HG02840 (cell line): ENCODE measurements at regions not wholly inside any gene's neighbourhood (a gene's known extent, or its start where the extent isn't known, plus 50 kb on each side); places are given as distances from the start of the nearest gene placed in this dataset.

Experiments
- ATAC-seq: cut with Tn5 transposase; IDR thresholded peaks from one replicate; pipeline ENCODE4 v1.9.1; 2021; ENCODE audit warnings: mild to moderate bottlenecking, moderate library complexity, moderate number of reproducible peaks; ENCODE audit not compliant: unreplicated experiment, low FRiP score

DNA sequence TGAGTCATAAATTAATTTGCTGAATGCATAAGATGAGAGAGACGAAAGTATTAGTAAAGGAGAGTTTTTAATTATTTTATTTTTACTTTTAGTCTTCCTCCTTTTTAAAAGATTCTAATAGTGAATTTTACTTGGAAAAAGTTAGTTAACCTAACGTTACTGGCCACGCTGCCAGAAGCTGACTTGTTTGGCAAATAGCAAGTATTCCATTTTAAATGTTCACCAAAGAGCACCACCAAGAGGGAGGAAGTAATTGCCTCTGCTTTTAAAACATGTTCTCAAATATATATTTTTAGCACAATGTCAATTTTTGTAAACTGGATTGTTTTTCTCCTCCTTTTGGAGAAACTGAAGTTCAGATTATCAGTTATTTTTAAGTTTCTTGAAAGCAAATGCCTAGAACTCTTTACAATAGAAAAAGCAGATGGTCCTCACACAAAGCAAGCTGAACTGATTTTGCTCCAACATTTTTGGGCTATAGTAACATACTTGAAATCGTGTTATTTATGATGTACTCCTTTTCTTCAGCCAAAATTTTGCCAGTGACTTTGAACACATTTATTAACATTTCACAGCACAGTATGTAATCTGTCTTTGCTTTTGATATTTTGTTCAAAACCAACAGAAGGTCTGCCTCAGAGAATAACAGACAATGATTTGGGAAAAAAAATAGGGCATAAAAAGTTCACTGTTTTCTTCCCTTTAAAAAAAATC, 1311.0 kb upstream of the FAM98A start:
- no peak for ATAC-seq

DNA sequence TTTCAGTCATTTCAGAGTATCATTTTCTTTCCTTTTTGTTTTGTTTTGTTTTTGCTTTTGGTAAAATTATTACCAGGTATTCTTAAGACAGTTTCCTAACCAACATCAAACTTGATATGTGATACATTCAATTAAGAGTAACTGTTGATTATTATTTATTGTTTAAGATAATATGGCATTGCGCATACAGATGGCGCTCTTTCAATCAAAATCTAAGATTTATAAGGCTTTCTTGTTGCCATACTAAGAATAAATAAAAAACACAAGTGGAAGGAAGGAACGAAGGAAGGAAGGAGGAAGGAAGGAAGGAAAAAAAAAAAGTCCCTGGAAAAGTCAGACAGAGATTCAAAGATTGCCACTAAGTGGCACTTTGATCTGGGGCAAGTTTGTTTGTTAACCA, 1308.7 kb upstream of the FAM98A start:
- ATAC-seq, result no peak

DNA sequence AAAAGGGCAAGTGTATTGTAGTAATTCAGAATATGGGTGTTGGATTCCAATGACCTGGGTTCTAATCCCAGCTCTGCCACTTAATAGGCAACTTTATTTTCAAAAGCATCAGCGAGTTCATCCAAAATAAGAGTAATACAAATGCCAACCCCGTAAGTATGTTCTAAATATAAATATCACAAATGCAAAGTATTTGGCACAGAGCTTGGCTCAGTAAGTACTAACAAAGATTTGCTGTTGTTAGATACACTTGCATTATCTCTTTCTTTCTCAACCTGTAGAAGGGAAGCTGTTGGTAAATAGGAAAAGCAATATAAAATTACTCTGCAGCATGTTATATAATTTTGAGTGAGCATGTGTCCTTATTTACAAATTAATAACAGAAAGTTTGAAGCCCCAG, 1302.6 kb upstream of the FAM98A start:
- ATAC-seq, result no peak

DNA sequence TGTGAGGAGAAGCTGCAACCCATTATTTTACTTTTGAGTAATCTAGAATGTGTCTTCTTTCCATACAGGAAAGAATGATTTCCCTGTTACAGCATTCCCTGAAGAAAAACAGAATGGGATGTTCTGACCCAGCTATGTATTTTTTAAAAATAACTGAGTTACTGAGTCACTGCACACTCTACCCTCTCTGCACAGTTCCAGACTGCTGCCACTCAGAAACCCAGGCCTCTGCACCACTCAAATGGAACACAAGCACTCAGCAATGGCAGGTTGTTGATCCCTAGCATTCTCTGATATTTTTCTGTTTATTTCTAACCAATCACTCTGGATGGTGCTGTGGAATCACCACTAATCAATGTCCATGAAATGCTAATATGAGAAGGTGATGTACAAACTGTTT, 1300.0 kb upstream of the FAM98A start:
- no peak for ATAC-seq

DNA sequence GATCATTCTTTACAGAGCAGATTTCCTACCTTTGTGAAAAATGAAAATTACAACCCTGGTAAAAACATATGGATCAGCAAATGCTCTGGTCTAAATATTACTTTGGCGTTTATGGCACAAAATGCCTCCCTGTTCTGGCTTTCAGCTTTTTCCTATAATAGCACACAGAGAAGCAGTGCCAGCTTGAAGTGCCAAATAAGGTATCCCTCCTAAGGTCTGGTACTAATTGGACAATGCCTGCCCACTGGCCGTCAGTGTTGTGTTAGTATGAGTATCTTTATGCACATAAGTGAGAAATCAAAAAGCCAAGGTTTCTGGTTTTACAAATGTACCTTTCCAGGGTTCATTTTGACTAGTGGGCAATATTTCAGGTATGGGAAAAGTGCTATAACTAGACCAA, 1293.7 kb upstream of the FAM98A start:
- ATAC-seq, result no peak

DNA sequence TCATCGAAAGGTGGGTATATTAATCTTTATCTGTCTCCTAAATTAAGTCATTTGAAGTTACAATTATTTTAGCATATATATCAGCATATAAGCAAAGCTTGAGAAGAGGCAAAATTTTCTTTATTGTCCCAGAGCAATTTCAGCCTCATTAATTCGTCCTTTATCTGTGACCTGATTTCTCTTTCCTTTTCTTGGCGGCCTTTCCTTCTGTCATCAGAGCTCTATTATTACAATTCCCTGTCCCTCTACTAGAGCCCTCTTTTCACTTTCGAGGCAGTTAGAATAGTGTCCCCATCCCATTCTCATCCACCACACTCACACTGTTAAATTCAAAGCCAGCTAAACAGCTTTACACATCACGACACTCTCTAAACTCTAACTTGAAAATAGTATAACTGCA, 1293.2 kb upstream of the FAM98A start:
- no peak for ATAC-seq

DNA sequence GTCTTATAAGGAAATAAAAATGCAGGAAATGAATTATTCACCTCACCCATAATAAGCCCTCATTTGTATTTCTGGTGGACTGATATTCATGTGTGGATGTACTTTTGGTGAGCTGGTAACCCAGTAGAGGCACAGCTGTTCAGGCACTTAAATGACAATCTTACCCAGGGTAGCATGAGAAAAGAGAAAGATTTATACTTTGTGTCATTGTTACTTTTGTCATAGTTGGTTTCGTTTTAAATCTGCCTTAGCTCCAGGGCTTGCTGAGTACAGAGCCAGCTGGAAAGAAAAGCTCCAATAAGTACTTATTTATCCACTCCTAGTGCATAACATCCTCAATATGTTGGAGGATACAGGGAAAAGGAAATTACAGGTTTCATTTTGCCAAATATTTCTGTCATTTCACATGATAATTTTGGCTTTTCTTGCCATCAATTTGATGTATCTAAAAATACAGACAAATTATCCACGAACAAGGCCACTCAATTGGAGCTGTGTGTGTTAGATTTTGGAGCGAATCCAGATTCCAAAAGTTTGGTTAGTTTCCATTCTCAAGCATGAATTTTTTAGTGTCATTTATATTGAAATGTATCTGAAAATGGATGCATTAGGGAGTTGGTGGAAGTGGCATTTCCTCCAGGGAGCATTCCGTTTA, 1276.1 kb upstream of the FAM98A start:
- no peak for ATAC-seq

DNA sequence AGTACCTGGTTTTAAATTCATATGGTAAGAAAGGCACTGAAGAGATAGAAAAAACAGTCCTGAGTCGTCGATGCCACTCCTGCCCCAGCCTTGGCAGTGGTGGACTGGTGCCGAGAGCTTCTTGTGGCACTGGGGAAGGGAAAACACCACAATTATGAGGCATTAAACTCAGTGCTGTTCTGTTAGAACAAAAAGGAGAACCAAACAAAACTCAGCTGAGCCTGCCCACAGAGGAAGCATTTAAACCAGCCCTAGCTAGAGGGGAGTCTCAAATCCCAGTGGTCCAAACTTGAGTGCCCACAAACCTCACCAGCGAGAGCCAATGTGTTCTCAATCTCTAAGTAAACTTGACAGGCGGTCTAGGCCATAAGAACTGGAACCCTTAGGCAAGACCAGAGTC, 1254.5 kb upstream of the FAM98A start:
- no peak for ATAC-seq

DNA sequence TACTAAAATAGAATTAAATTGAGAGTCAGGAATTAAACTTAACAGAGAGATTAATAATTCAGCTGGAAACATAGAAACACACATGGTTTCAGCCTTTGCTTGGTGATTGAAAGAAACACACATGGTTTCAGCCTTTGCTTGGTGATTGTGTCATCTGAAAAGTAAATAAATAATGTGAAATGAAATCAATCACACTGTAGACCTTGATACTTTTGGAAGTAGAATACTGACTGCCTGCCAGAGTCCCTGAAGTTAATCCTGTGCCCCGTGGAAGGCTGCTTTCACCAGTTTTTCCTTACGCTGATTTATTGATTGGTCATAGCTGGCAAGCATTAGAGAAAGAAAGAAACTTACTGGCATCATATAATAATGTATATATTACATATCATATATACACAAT, 1252.7 kb upstream of the FAM98A start:
- ATAC-seq, result no peak

DNA sequence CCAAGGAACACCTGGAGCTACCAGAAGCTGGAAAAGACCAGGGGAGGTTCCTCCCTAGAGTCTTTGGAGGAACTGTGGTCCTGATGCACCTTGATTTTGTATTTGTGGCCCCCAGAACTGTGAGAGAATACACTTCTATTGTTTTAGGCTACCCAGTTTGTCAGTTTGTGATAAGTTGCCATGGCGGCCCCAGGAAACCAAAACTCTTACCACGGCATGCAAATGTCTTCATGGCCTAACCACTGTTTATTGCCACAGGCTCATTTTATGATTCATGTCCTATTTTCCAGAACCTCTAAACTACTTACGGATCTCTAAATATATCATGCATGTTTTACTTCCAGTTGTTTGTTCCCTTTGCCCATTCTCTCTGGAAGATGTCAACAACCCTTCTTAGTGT, 1250.7 kb upstream of the FAM98A start:
- ATAC-seq, result no peak

DNA sequence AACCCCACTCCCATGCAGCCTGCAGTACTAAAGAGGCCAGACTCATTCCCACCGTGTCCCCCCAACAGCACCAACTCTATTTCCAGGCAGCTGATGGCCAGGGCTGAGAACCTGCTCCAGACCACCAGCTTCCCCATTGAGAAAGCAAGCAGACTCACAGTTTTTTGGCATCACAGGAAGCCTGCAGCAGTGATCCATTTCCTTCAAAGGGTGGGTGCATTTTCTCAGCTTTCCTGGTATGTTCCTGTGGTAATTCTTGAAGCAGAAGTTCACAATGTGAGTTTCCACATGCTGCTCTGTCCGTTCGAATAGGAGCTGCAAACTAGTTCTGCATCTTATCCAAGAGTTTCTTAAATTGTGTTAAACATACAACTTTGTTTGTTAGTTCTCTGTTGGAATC, 1249.6 kb upstream of the FAM98A start:
- ATAC-seq, result no peak

DNA sequence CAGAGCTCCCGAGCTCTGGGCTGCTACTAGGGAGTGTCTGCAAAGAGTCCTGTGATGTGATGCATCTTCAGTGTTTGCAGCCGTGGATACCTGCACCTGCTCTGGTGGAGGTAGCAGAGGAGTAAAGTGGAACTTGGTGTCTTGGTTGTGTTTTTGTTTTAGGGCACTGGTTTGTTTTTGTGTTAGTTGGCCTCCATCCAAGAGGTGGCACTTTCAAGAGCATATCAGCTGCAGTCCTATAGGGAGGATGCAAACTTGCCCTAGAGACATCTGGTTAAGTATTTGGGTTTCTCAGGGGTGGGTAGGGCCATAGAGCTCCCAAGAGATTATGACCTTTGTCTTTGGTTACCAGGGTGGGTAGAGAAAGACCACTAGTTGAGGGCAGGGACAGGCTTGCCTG, 1249.0 kb upstream of the FAM98A start:
- ATAC-seq, result no peak

DNA sequence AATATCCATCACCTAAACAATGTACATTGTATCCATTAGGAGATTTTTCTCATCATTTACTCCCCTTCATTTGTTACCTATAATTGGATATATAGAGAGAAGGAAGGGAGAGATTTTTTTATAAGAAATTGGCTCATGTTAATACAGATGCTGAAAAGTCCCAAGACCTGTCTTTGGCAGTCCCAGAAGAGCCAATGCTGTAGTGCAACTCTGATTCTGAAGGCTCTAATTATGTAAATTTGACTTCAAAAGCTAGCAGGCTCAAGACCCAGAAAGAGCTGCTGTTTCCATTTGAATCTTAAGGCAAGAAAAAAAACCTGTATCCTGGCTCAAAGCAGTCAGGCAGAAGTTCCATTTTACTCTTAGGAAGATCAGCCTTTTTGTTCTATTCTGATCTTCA, 1245.5 kb upstream of the FAM98A start:
- no peak for ATAC-seq

DNA sequence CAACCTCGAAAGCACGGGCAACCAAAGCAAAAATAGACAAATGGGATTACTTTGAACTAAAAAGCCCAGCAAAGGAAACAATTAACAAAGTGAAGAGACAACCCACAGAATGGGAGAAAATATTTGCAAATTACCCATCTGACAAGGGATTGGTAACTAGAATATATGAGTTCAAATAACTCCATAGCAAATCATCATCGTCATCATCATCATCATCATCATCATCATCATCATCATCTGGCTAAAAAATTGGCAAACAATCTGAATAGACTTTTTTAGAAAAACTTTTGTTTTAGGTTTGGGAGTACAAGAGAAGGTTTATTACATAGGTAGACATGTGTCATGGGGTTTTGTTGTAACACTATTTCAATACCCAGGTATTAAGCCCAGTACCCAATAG, 1239.3 kb upstream of the FAM98A start:
- no peak for ATAC-seq

DNA sequence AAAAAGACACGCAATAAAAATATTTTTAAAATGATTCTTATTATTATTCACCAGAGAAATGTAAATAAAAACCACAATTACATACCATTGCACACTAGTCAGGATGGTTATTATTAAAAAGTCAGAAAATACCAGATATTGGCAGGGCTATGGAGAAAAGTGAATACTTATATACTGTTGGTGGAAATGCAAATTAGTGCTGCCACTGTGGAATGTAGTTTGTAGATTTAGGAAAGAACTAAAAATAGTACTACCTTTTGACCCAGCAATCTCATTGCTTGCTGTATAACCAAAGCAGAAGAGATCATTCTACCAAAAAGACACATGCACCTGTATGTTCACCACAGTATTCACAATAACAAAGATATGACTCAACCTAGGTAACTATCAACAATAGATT, 1237.3 kb upstream of the FAM98A start:
- ATAC-seq, result no peak

DNA sequence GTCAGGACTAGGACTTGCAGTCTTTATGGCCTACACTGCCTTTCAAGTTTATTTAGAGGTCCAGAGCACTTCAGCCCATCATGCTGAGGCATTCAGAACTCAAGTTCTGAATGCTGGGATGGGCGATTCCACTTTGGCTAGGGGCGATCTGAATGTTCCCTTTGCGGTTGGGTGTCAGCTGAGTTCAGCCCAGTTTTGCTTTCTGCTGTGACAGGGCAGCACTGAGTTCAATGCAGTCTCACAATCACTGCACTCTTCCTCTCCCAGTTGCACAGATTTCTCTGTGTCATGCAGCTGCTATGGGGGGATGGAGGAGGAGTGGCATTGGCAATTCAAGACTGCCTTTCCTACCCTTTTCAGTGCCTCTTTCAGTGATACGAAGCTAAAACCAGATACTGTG, 1232.0 kb upstream of the FAM98A start:
- ATAC-seq, result no peak

DNA sequence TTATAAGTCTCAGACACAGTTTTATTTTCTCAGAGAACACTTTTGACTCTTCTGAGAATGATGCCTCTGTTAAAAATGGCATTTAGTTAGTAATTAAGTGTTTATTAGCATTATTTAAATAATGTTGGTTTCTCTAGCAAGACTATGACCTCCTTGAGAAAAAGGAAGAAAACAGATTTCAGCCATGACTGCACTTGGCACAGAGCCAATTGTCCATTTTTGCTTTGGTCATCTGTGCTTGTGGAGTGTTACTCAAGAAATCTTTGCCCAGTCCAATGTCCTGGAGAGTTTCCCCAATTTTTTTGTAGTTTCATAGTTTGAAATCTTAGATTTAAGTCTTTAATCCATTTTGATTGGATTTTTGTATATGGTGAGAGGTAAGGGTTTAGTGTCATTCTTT, 1229.4 kb upstream of the FAM98A start:
- no peak for ATAC-seq

DNA sequence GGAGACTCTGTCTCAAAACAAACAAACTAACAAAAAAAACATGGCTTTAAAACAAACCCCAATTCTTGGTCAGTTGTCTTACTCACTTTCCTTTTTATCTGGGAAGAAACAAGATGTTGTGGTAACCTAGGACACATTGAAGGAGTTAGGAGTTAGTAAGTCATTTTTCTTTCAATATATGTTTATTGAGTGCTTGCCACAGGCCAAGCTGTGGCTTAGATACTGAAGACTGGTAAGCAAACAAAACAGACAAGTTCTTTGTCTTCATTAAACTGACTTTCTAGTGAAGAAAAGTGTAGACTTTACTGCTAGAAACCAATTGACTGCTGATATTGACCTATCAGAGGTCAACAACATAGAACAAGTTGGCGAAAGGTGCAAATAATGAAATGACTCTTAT, 1228.3 kb upstream of the FAM98A start:
- no peak for ATAC-seq

DNA sequence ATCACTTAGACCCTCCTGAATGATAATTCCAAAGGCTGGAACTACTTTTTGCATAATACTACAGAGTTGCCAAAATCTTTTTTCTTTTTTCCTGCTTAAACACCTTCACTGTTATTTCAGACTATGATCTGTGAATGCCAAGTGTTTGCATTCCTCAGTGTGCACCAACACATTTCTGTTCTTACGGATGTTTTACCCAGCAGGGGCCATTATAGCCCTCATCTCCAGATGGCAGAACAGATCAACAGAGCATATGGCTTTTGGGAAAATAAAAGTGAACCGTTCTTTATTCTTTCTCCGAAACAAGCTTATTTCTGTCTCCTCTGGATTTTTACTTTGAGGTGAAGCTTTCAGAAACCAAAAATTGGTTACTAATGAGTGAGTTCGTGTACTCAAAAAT, 1226.6 kb upstream of the FAM98A start:
- ATAC-seq, result no peak

DNA sequence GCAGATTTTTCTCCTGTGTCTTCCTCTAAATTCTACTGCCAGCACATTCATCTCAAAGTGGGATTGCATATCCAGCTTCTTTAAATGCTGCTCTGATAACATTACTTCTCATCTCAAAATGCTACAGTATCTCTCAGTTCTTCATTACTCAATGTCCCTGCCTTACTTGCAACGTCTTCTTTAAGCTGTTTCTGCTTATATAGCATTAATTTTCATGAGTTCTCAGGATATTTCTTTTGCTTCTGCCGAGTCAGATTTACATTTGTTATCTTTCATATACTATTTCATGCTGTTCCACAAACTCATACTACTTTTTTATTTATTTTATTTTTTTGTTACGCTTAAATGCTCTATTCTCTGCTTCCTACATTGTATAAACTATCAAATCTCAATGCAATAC, 1223.5 kb upstream of the FAM98A start:
- ATAC-seq, result no peak

DNA sequence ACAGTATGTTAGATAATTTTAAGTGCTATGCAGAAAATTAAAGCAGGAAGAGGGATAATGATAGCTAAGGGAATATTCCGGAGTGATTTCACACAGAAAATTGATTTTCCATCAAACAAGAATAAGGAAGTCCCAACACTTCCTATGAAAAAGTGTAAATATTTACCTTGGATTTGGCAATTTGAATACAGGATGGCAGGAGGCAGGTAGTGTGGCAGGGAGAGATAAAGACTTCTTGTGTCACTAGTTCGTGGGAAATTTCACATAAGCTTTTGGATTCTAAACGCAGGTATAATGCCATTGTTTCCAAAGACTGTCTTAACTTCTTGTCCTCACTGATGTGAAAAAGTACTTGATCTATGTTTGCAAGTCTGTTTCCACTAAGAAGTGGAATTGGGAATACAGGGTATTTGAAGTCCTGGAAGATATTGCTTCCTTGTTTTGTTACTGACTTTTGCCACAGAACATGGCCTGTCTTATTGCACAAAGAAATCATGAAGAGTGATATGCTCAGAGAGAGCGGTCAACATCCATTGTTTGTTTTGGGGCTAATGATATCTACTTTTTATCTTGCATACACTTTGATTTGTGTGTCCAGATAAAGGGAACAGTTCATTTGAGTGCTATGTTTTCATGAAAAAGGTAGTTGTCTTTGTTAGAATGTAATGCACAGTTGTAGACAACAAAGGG, 1216.1 kb upstream of the FAM98A start:
- ATAC-seq, result no peak

DNA sequence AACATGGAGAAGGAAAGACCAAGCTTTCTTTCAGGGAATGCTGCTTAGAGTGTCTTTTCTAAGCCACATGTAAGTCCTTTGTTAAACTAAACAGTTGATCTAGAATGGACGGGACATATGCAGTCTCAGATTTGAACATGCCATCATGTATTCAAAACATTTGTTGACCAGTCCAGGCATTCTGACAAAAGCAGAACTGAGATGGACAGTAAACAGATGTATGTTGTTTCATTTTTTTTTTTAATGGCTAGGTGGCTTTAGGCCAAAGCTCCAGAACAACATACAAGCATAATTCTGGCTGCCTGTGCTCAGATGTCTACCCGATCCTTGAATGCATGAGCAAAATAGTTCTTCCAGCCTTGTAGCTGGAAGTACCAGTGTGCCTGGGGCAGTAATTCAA, 1211.4 kb upstream of the FAM98A start:
- no peak for ATAC-seq
